ENCODE measurements at regions not wholly inside any gene's neighbourhood (a gene's known extent, or its start where the extent isn't known, plus 50 kb on each side); places are given as distances from the start of the nearest gene placed in this dataset.

DNA sequence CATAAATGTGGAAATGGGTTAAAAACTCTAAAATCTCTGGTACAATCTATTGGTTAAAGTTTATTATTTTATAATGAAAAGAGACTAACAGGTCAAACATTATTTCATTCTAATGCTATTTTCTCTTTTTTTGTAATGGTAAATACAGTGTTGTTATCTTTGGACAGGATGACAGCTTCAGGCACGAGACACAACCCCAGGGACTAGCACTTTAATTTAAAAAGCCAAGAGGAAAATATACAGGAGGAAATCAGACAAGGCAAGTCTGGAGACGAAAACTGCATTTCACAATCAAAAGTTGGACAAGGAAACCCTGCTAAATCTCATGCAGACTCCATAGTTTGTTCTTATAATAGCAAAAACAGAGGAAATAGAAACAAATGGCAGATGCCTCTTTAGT lies 589.1 kb upstream of the CDH8 start:
- H3K4me1 Mint-ChIP-seq: peaks cover 5% of the 10 kb centered on the region
- TF ChIP-seq, protein P1, sequence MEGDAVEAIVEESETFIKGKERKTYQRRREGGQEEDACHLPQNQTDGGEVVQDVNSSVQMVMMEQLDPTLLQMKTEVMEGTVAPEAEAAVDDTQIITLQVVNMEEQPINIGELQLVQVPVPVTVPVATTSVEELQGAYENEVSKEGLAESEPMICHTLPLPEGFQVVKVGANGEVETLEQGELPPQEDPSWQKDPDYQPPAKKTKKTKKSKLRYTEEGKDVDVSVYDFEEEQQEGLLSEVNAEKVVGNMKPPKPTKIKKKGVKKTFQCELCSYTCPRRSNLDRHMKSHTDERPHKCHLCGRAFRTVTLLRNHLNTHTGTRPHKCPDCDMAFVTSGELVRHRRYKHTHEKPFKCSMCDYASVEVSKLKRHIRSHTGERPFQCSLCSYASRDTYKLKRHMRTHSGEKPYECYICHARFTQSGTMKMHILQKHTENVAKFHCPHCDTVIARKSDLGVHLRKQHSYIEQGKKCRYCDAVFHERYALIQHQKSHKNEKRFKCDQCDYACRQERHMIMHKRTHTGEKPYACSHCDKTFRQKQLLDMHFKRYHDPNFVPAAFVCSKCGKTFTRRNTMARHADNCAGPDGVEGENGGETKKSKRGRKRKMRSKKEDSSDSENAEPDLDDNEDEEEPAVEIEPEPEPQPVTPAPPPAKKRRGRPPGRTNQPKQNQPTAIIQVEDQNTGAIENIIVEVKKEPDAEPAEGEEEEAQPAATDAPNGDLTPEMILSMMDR (IDR thresholded peaks at IDR 0.05; ENCODE audit: unreplicated experiment in 3 of 3): no peak
- H3K27me3 Mint-ChIP-seq (ENCODE audit: low read depth): no peaks in the 10 kb centered on the region
- H3K9me3 Mint-ChIP-seq: peaks cover 3% of the 10 kb centered on the region
- no peak overlapping the region for H3K4me3 Mint-ChIP-seq
- no peak overlapping the region for H3K27ac Mint-ChIP-seq
- no peaks in the 10 kb centered on the region for H3K36me3 Mint-ChIP-seq (ENCODE audit: low read depth)

DNA sequence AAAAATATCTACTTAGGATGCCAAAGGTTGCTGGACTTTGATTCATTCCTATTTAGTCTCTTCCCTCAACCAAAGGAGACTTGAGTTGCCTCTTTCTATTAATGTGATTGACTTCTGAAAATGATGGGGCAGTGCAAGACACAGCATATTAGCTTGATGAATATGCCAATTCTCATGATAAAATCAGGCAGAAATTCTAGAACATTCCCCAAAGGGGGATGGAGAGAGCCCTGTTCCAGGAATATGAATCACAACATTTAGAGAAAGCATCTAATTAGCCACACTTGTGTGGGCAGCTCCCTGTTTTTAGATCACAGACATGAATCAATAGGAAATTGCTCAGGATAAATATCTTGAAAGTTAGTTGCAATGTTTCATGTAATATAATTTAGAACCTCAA lies 584.0 kb upstream of the CDH8 start:
- Mint-ChIP-seq H3K27ac (no peak overlapping the region), H3K27me3 (ENCODE audit: low read depth) (no peaks in the 10 kb centered on the region), H3K9me3 (no peaks in the 10 kb centered on the region), H3K36me3 (ENCODE audit: low read depth) (no peaks in the 10 kb centered on the region), H3K4me3 (no peak overlapping the region), H3K4me1 (no peaks in the 10 kb centered on the region)
- TF ChIP-seq, protein P1 (IDR thresholded peaks at IDR 0.05; ENCODE audit: unreplicated experiment in 3 of 3): no peak

DNA sequence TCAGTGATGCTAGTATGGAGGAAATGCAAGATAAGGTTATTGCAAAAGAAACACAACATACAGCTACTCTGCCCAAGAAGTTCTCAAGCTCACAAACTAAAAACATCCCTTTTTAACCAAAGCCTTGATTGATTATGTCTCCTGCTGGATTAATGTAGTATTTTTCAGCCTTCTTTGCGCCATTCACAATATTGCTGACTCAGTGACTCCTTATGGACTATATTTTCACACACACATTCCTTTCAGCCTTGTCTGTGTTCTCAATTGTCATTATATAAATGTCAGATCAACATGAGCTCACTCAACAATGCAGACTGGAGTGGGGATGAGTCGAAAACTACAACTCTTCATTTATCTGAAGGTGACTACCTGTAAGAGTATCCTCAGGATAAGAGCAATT lies 579.3 kb upstream of the CDH8 start:
- no peak overlapping the region for H3K27ac Mint-ChIP-seq
- no peaks in the 10 kb centered on the region for H3K27me3 Mint-ChIP-seq (ENCODE audit: low read depth)
- TF ChIP-seq, protein P1 (IDR thresholded peaks at IDR 0.05; ENCODE audit: unreplicated experiment in 3 of 3): no peak
- no peak overlapping the region for H3K4me3 Mint-ChIP-seq
- H3K36me3 Mint-ChIP-seq (ENCODE audit: low read depth): no peaks in the 10 kb centered on the region
- H3K4me1 Mint-ChIP-seq: no peaks in the 10 kb centered on the region
- no peaks in the 10 kb centered on the region for H3K9me3 Mint-ChIP-seq

DNA sequence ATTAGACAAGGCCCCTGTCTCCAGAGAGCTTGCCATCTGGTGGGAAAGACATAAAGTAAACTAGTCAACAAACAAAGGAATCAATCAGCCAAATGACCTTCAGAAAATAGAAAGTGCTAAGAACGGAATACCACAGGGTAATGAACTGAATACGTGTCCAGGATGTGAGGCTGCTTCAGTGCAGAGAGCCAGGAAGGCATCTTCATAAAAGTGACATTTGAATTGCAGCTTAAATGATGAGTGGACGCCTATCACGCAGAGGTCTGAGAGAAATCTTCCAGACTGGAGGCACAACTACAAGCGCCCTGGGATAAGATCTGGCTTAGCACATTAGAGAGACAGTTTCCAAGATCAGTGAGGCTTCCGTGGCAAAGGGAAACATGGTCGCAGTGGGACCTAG lies 574.1 kb upstream of the CDH8 start:
- H3K4me3 Mint-ChIP-seq: no peak overlapping the region
- H3K9me3 Mint-ChIP-seq: no peaks in the 10 kb centered on the region
- no peaks in the 10 kb centered on the region for H3K36me3 Mint-ChIP-seq (ENCODE audit: low read depth)
- TF ChIP-seq, protein P1 (IDR thresholded peaks at IDR 0.05; ENCODE audit: unreplicated experiment in 3 of 3): no peak
- no peak overlapping the region for H3K27ac Mint-ChIP-seq
- no peaks in the 10 kb centered on the region for H3K4me1 Mint-ChIP-seq
- peaks cover 6% of the 10 kb centered on the region for H3K27me3 Mint-ChIP-seq (ENCODE audit: low read depth)

DNA sequence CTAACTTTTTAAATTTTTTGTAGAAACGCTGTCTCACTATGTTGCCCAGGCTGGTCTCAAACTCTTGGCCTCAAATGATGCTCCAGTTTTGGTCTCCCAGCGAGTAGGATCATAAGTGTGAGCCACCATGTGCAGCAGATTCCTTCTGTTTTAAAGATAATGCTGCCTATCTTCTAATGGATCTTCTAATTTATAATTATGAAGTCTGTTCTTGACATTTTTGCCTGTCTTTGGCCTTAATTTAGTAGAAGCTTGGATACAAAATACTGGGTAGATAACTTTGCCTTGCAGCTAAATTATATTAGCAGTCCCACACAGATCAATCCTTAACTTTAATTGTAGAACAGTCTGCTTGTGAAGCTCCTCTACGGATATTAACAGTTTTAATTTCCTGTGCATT lies 566.6 kb upstream of the CDH8 start:
- Mint-ChIP-seq H3K4me3 (no peak overlapping the region), H3K9me3 (no peaks in the 10 kb centered on the region), H3K27ac (no peak overlapping the region), H3K4me1 (no peaks in the 10 kb centered on the region), H3K27me3 (ENCODE audit: low read depth) (no peaks in the 10 kb centered on the region), H3K36me3 (ENCODE audit: low read depth) (no peaks in the 10 kb centered on the region)
- TF ChIP-seq, protein P1 (IDR thresholded peaks at IDR 0.05; ENCODE audit: unreplicated experiment in 3 of 3): no peak

DNA sequence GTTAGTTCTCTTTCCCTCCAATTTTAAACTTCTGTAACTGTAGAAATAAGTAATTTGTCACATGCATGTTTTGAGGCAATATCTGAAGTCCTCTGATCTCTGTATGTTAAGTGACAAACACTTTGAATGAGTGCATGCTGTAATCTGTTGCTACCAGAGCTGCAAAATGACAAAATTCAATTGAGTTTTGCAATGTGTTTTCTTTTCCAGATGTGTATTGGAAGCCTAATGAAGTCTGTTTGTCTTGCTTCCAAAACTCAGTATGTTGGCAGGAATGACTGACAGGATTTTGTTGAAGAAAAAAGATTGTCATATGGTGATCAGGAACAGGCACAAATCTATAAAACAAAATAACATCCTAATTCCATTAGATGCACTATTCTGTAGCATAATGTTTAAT lies 561.6 kb upstream of the CDH8 start:
- peaks cover 7% of the 10 kb centered on the region for H3K4me1 Mint-ChIP-seq
- no peak overlapping the region for H3K27ac Mint-ChIP-seq
- H3K9me3 Mint-ChIP-seq: no peaks in the 10 kb centered on the region
- H3K36me3 Mint-ChIP-seq (ENCODE audit: low read depth): no peaks in the 10 kb centered on the region
- H3K4me3 Mint-ChIP-seq: no peak overlapping the region
- TF ChIP-seq, protein P1 (IDR thresholded peaks at IDR 0.05; ENCODE audit: unreplicated experiment in 3 of 3): no peak
- H3K27me3 Mint-ChIP-seq (ENCODE audit: low read depth): no peaks in the 10 kb centered on the region

Measured in nephron (organoid).